ENCODE measurements at regions not wholly inside any gene's neighbourhood (a gene's known extent, or its start where the extent isn't known, plus 50 kb on each side); places are given as distances from the start of the nearest gene placed in this dataset.

GRCh38 chr5:57665146-57665936, 182.7 kb upstream of the ACTBL2 start:
- H3K27ac Mint-ChIP-seq = no peak overlapping the region
- H3K4me3 Mint-ChIP-seq = no peak overlapping the region
- POLR2A ChIA-PET = no interaction called here
- ATAC-seq (no peak), DNase-seq (no peak)
- H3K27me3 Mint-ChIP-seq = peaks cover 0 to 17% (median 2%) of the 10 kb centered on the region in 5 donors
- H3K4me1 Mint-ChIP-seq = no peaks in the 10 kb centered on the region
- no peaks in the 10 kb centered on the region for H3K9me3 Mint-ChIP-seq
- no peaks in the 10 kb centered on the region for H3K36me3 Mint-ChIP-seq

GRCh38 chr5:57664700-57665099, 182.1 kb upstream of the ACTBL2 start:
- DNase-seq (no peak), ATAC-seq (no peak)
- Mint-ChIP-seq H3K4me1 (no peaks in the 10 kb centered on the region), H3K9me3 (no peaks in the 10 kb centered on the region), H3K27ac (no peak overlapping the region), H3K4me3 (no peak overlapping the region), H3K27me3 (peaks cover 0 to 17% (median 2%) of the 10 kb centered on the region in 5 donors), H3K36me3 (no peaks in the 10 kb centered on the region)
- POLR2A ChIA-PET = no interaction called here

GRCh38 chr5:57663466-57663865, 180.9 kb upstream of the ACTBL2 start:
- Mint-ChIP-seq H3K27ac (no peak overlapping the region), H3K27me3 (peaks cover 0 to 17% (median 2%) of the 10 kb centered on the region in 5 donors), H3K4me1 (no peaks in the 10 kb centered on the region), H3K4me3 (no peak overlapping the region), H3K9me3 (peaks cover 0 to 2% (median 0%) of the 10 kb centered on the region in 9 donors), H3K36me3 (no peaks in the 10 kb centered on the region)
- DNase-seq = no peak
- POLR2A ChIA-PET = no interaction called here
- ATAC-seq = no peak

- POLR2A ChIA-PET = no interaction called here
- ATAC-seq (no peak), DNase-seq (no peak)
- peaks cover 0 to 17% (median 2%) of the 10 kb centered on the region in 5 donors for H3K27me3 Mint-ChIP-seq
- H3K27ac Mint-ChIP-seq = no peak overlapping the region
- no peak overlapping the region for H3K4me3 Mint-ChIP-seq
- H3K9me3 Mint-ChIP-seq = peaks cover 0 to 2% (median 0%) of the 10 kb centered on the region in 9 donors
- H3K36me3 Mint-ChIP-seq = no peaks in the 10 kb centered on the region
- no peaks in the 10 kb centered on the region for H3K4me1 Mint-ChIP-seq
Observed at GRCh38 chr5:57662991-57663390, 180.4 kb upstream of the ACTBL2 start.

DNA sequence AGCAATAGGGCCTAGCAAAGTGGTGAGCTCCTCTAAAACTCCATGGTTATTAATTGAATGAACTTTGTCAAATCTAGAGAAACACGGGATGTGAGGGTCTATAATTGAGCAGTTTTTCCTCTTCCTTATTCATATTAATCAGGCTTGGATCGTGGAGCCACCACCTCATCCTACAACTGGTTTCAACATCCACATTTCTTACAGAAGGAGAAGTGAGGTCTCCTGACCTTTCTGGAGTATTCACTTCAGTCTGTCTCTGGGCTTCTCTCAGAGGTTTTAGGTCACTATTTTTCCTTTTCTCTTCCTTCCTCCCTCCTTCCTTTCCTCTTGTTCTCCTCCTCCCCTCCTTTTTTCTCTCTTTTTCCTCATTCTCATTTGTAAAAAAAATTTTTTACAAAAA, 177.3 kb upstream of the ACTBL2 start:
- POLR2A ChIA-PET = no interaction called here
- Mint-ChIP-seq H3K4me1 (no peaks in the 10 kb centered on the region), H3K27me3 (peaks cover 0 to 13% (median 2%) of the 10 kb centered on the region in 5 donors), H3K36me3 (no peaks in the 10 kb centered on the region), H3K4me3 (no peak overlapping the region), H3K27ac (no peak overlapping the region), H3K9me3 (peaks cover 0 to 2% (median 0%) of the 10 kb centered on the region in 9 donors)
- no peak for DNase-seq
- ATAC-seq = no peak

DNA sequence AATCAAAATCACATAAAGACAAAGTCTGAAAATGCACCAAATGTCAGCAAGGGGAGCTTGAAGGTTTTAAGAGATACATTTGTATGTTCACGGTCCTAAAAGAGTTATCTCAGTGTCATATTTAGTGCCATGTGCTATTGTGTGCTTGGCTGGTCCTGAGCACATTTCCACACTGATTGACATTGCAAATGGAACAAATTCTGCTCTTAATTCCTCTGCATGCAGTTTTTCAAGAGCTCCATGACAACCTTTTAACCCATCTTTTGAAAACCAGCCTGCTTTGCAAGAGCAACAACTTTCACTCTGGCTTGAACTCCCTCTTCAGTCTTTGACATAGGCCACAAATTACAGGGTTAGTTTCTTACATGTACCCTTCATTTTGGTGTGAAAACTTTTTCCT, 175.4 kb upstream of the ACTBL2 start:
- Mint-ChIP-seq H3K27me3 (peaks cover 0 to 9% (median 4%) of the 10 kb centered on the region in 5 donors), H3K9me3 (peaks cover 0 to 2% (median 0%) of the 10 kb centered on the region in 9 donors), H3K27ac (no peak overlapping the region), H3K4me1 (no peaks in the 10 kb centered on the region), H3K4me3 (no peak overlapping the region), H3K36me3 (no peaks in the 10 kb centered on the region)
- DNase-seq (no peak), ATAC-seq (no peak)
- POLR2A ChIA-PET = no interaction called here

GRCh38 chr5:57655228-57655627, 172.6 kb upstream of the ACTBL2 start:
- POLR2A ChIA-PET = no interaction called here
- Mint-ChIP-seq H3K9me3 (peaks cover 0 to 2% (median under 1%) of the 10 kb centered on the region in 9 donors), H3K27me3 (peaks cover 1 to 4% (median 3%) of the 10 kb centered on the region in 5 donors), H3K4me1 (no peaks in the 10 kb centered on the region), H3K4me3 (no peak overlapping the region), H3K27ac (no peak overlapping the region), H3K36me3 (no peaks in the 10 kb centered on the region)
- ATAC-seq (no peak), DNase-seq (no peak)

GRCh38 chr5:57653636-57654290, 171.2 kb upstream of the ACTBL2 start:
- H3K9me3 Mint-ChIP-seq = peaks cover 0 to 14% (median 4%) of the 10 kb centered on the region in 9 donors
- no peak for ATAC-seq
- POLR2A ChIA-PET = no interaction called here
- H3K4me3 Mint-ChIP-seq = no peak overlapping the region
- H3K27me3 Mint-ChIP-seq = peaks cover 1 to 8% (median 7%) of the 10 kb centered on the region in 5 donors
- H3K36me3 Mint-ChIP-seq = no peaks in the 10 kb centered on the region
- H3K27ac Mint-ChIP-seq = no peak overlapping the region
- H3K4me1 Mint-ChIP-seq = no peaks in the 10 kb centered on the region
- no peak for DNase-seq

DNA sequence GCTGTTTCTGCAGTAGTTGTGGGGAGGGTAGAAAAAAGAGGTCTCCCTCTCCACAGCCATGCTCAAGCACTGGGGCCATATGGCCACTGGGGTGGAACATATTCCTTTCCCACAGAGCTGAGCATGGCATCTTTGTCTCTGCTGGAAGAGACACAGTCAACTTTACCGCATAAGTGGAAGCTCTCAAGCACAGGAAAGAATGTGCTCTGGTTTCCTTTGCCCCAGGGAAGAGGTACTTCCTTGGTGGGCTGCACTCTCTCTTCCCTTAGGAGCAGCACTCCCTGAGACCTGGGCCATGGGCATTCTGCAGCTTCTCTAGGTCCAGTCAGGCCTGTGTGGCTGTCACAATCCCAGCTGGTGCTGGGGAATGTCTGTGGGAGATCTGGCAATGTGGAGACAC, 168.5 kb upstream of the ACTBL2 start:
- ATAC-seq = no peak
- peaks cover 0 to 24% (median 10%) of the 10 kb centered on the region in 9 donors for H3K9me3 Mint-ChIP-seq

DNA sequence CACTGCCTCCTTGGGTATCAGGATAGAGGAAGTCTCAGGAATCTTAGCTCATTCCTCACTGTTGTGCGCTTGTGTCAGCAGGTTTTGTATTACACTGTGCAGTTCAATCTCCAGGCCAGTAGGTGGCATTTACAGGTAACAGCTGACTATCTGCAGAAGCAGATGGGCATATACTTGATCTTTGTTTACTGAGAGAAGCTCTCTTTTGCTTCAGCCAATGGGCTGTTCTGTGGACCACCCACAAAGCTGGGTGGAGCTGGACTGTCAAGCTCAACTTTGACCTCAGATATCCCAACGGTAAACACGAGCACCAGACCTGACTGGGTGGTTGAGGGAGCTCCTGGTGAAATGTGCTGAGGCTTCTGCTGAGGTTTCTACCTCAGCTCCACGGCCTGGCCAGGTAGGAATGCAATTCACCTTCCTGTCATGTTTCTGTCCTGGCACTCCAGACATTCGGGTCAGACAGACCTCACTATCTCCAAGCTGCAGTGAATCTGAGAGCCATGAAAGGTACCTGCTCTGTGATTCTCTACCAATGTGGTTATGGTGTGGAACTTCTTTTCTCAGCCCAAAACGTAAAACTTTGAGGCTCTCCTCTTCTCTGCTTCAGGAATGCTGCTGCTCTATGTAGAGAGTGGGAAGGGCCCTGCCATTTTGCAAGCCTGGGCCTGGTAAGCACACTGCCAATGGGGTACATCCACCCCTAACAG, 167.9 kb upstream of the ACTBL2 start:
- Mint-ChIP-seq H3K27ac (no peak overlapping the region), H3K4me1 (no peaks in the 10 kb centered on the region), H3K27me3 (peaks cover 1 to 12% (median 7%) of the 10 kb centered on the region in 5 donors), H3K4me3 (no peak overlapping the region), H3K36me3 (peaks cover 0 to 8% (median 0%) of the 10 kb centered on the region in 3 donors), H3K9me3 (peaks cover 0 to 24% (median 10%) of the 10 kb centered on the region in 9 donors)
- POLR2A ChIA-PET = interaction anchor here (1.0 kb wide), 1 partner anchor 810 kb away, joined by 4 read pairs; no protein-coding TSS in a partner anchor
- ATAC-seq (no peak), DNase-seq (peak in 4 of 10 donors; percentile 2 to 19 (median 12))

More for the DNA sequence above, 168.5 kb upstream of the ACTBL2 start:
- peaks cover 0 to 8% (median 0%) of the 10 kb centered on the region in 3 donors for H3K36me3 Mint-ChIP-seq
- DNase-seq = no peak
- H3K27ac Mint-ChIP-seq = no peak overlapping the region
- H3K4me3 Mint-ChIP-seq = no peak overlapping the region
- H3K27me3 Mint-ChIP-seq = peaks cover 1 to 12% (median 7%) of the 10 kb centered on the region in 5 donors
- no peaks in the 10 kb centered on the region for H3K4me1 Mint-ChIP-seq
- POLR2A ChIA-PET = no interaction called here

GRCh38 chr5:57642698-57643097, 160.1 kb upstream of the ACTBL2 start:
- H3K4me3 Mint-ChIP-seq = no peak overlapping the region
- DNase-seq = no peak
- POLR2A ChIA-PET = no interaction called here
- no peaks in the 10 kb centered on the region for H3K4me1 Mint-ChIP-seq
- no peak for ATAC-seq
- no peak overlapping the region for H3K27ac Mint-ChIP-seq
- peaks cover 0 to 22% (median 4%) of the 10 kb centered on the region in 5 donors for H3K27me3 Mint-ChIP-seq
- peaks cover 0 to 5% (median 0%) of the 10 kb centered on the region in 3 donors for H3K36me3 Mint-ChIP-seq
- peaks cover 0 to 4% (median 0%) of the 10 kb centered on the region in 9 donors for H3K9me3 Mint-ChIP-seq

DNA sequence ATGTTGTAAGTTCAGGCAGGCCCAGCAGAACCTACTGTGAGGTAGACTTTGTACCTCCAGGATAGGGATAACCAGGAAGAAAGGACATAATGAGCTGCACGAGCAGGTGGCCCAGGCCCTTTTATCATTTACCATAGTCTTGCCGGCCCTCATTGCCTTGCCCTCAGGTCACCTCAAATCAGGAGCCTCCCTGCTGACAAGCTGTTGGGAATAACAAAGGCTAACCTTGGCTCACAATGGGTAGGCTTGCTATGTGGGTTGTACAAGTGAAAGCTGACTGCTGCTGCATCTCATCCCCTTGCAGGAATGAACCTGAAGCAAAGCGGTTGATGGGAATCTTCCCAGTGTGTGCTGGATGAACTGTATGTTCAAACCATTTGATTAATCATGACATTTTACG, 159.5 kb upstream of the ACTBL2 start:
- Mint-ChIP-seq H3K4me1 (no peaks in the 10 kb centered on the region), H3K9me3 (no peaks in the 10 kb centered on the region), H3K27me3 (peaks cover 0 to 20% (median 4%) of the 10 kb centered on the region in 5 donors), H3K36me3 (no peaks in the 10 kb centered on the region), H3K27ac (no peak overlapping the region), H3K4me3 (no peak overlapping the region)
- ATAC-seq (no peak), DNase-seq (no peak)
- POLR2A ChIA-PET = no interaction called here

All from naive thymus-derived CD8-positive, alpha-beta T cell (primary cell).